H9 (cell line): ENCODE measurements at regions not wholly inside any gene's neighbourhood (a gene's known extent, or its start where the extent isn't known, plus 50 kb on each side); places are given as distances from the start of the nearest gene placed in this dataset.
A peak's percentile ranks its signal among the peaks of the same experiment; 100 is the strongest.

Experiments used
- DNase-seq: peaks from one replicate; pipeline ENCODE4 v3.0.0-alpha.2; 2017
- H2AFZ ChIP-seq: one replicate; pipeline ENCODE4 v1.6.1; 2013; ENCODE audit warnings: mild to moderate bottlenecking, low read length, control low read depth, moderate library complexity
- H2AK5ac ChIP-seq: 2 replicates; pipeline ENCODE4 v1.6.1; 2013; ENCODE audit warnings: low read length, control low read depth, mixed read lengths; ENCODE audit not compliant: insufficient read length
- H2BK120ac ChIP-seq: one replicate; pipeline ENCODE4 v1.6.1; 2013; ENCODE audit warnings: low read depth, mild to moderate bottlenecking, low read length, control low read depth, inconsistent platforms; ENCODE audit not compliant: poor library complexity, severe bottlenecking
- H2BK12ac ChIP-seq: 2 replicates; pipeline ENCODE4 v1.6.1; 2013; ENCODE audit warnings: low read length, control low read depth, mixed read lengths, low read depth; ENCODE audit not compliant: insufficient read length
- H2BK15ac ChIP-seq: 2 replicates; pipeline ENCODE4 v1.6.1; 2013; ENCODE audit warnings: low read depth, low read length, control low read depth
- H2BK20ac ChIP-seq: one replicate; pipeline ENCODE4 v1.6.1; 2013; ENCODE audit warnings: low read depth, mild to moderate bottlenecking, low read length, control low read depth, inconsistent platforms; ENCODE audit not compliant: poor library complexity, severe bottlenecking
- H2BK5ac ChIP-seq: 2 replicates; pipeline ENCODE4 v1.6.1; 2013; ENCODE audit warnings: low read length, control low read depth, mixed read lengths; ENCODE audit not compliant: insufficient read length
- H3K14ac ChIP-seq: 2 replicates; pipeline ENCODE4 v1.6.1; 2013; ENCODE audit warnings: low read length, control low read depth; ENCODE audit not compliant: insufficient read depth
- H3K18ac ChIP-seq: 2 replicates; pipeline ENCODE4 v1.6.1; 2013; ENCODE audit warnings: low read depth, mild to moderate bottlenecking, mixed read lengths, low read length, control low read depth; ENCODE audit not compliant: insufficient read length
- H3K23ac ChIP-seq: 2 replicates; pipeline ENCODE4 v1.6.1; 2013; ENCODE audit warnings: low read length, control low read depth, mixed read lengths, low read depth; ENCODE audit not compliant: insufficient read length
- H3K23me2 ChIP-seq: 2 replicates; pipeline ENCODE4 v1.6.1; 2013; ENCODE audit warnings: low read depth, mild to moderate bottlenecking, mixed read lengths, low read length, control low read depth; ENCODE audit not compliant: insufficient read length, poor library complexity, severe bottlenecking
- H3K27ac ChIP-seq: 2 replicates; pipeline ENCODE4 v1.5.1; 2013; ENCODE audit warnings: low read length, control low read depth, mixed read lengths, low read depth; ENCODE audit not compliant: insufficient read length
- H3K27me3 ChIP-seq: 2 replicates; pipeline ENCODE4 v1.6.1; 2013; ENCODE audit warnings: low read length, control low read depth, inconsistent platforms; ENCODE audit not compliant: insufficient read depth
- H3K4ac ChIP-seq: 2 replicates; pipeline ENCODE4 v1.6.1; 2013; ENCODE audit warnings: low read depth, mild to moderate bottlenecking, control low read depth, inconsistent platforms, low read length, moderate library complexity
- H3K4me1 ChIP-seq: 2 replicates; pipeline ENCODE4 v1.6.1; 2013; ENCODE audit warnings: low read length, control low read depth, inconsistent platforms; ENCODE audit not compliant: insufficient read depth
- H3K4me2 ChIP-seq: 2 replicates; pipeline ENCODE4 v1.6.1; 2013; ENCODE audit warnings: low read length, control low read depth, mixed read lengths; ENCODE audit not compliant: insufficient read length, insufficient read depth
- H3K56ac ChIP-seq: 2 replicates; pipeline ENCODE4 v1.6.1; 2013; ENCODE audit warnings: low read depth, mild to moderate bottlenecking, mixed read lengths, low read length, control low read depth; ENCODE audit not compliant: insufficient read length
- H3K79me1 ChIP-seq: 2 replicates; pipeline ENCODE4 v1.6.1; 2013; ENCODE audit warnings: low read depth, mild to moderate bottlenecking, moderate library complexity, low read length, control low read depth, inconsistent platforms; ENCODE audit not compliant: insufficient read depth, poor library complexity, severe bottlenecking
- H3K79me2 ChIP-seq: 2 replicates; pipeline ENCODE4 v1.6.1; 2013; ENCODE audit warnings: low read length, control low read depth, inconsistent platforms; ENCODE audit not compliant: insufficient read depth
- H3K9ac ChIP-seq: 2 replicates; pipeline ENCODE4 v1.6.1; 2013; ENCODE audit warnings: low read length, control low read depth, mixed read lengths; ENCODE audit not compliant: insufficient read length; ENCODE audit errors: extremely low read depth
- H3K9me3 ChIP-seq: one replicate; pipeline ENCODE4 v1.6.1; 2013; ENCODE audit warnings: low read depth, low read length, inconsistent platforms; ENCODE audit not compliant: control insufficient read depth
- H3T11ph ChIP-seq: one replicate; pipeline ENCODE4 v1.6.1; 2013; ENCODE audit warnings: mild to moderate bottlenecking, low read length, control low read depth, inconsistent platforms
- H4K20me1 ChIP-seq: one replicate; pipeline ENCODE4 v1.6.1; 2013; ENCODE audit not compliant: control insufficient read depth, insufficient read length, insufficient read depth
- H4K5ac ChIP-seq: 2 replicates; pipeline ENCODE4 v1.6.1; 2013; ENCODE audit warnings: low read depth, mild to moderate bottlenecking, mixed read lengths, low read length, control low read depth; ENCODE audit not compliant: insufficient read length
- H4K8ac ChIP-seq: replicated peaks from 2 replicates; pipeline ENCODE4 v1.6.1; 2013; ENCODE audit warnings: low read length, control low read depth, mixed read lengths, low read depth; ENCODE audit not compliant: insufficient read length
- H4K91ac ChIP-seq: 2 replicates; pipeline ENCODE4 v1.6.1; 2013; ENCODE audit warnings: low read depth, mild to moderate bottlenecking, moderate library complexity, mixed read lengths, low read length, control low read depth; ENCODE audit not compliant: insufficient read length
- H3K27ac Mint-ChIP-seq, 3 experiments: 2 replicates in 2 of 3; 3 replicates in 1 of 3; pipeline ENCODE4 v1.8.0; 2020 to 2021; ENCODE audit warnings: mixed read lengths in 3 of 3, mild to moderate bottlenecking in 1 of 3, moderate library complexity in 1 of 3
- H3K27me3 Mint-ChIP-seq: 2 replicates; pipeline ENCODE4 v1.8.0; 2021; ENCODE audit warnings: low read depth, mild to moderate bottlenecking, moderate library complexity, mixed read lengths
- H3K36me3 Mint-ChIP-seq, 3 experiments: 2 replicates in 2 of 3; 3 replicates in 1 of 3; pipeline ENCODE4 v1.8.0; 2020 to 2021; ENCODE audit warnings: low read depth in 3 of 3, mixed read lengths in 3 of 3; ENCODE audit not compliant: insufficient read depth in 1 of 3
- H3K4me1 Mint-ChIP-seq, 2 experiments: 2 replicates each; pipeline ENCODE4 v1.8.0; 2020; ENCODE audit warnings: mixed read lengths in 2 of 2
- H3K4me3 Mint-ChIP-seq, 2 experiments: 2 replicates in 1 of 2; 3 replicates in 1 of 2; pipeline ENCODE4 v1.8.0; 2020 to 2021; ENCODE audit warnings: mild to moderate bottlenecking in 2 of 2, mixed read lengths in 2 of 2, moderate library complexity in 1 of 2
- H3K9me3 Mint-ChIP-seq, 2 experiments: 2 replicates in 1 of 2; 3 replicates in 1 of 2; pipeline ENCODE4 v1.8.0; 2020; ENCODE audit warnings: mild to moderate bottlenecking in 2 of 2, mixed read lengths in 2 of 2, moderate library complexity in 1 of 2
- WGBS: extraction: QIAGEN DNeasy Blood & Tissue Kit; methylation state at CpG from one replicate; pipeline ENCODE4 v1.1.7; 2013; ENCODE audit warnings: missing lambda C conversion rate, low lambda C conversion rate, mixed read lengths; ENCODE audit not compliant: insufficient read length; ENCODE audit errors: extremely low coverage; 5-methylcytosine and 5-hydroxymethylcytosine counted together
- TF ChIP-seq, protein P1 (sequence below): fragments of 200-600 bp; sonication (generic); conservative IDR thresholded peaks from 3 replicates; pipeline ENCODE4 v1.8.0; 2021; ENCODE audit warnings: antibody characterized with exemption, mild to moderate bottlenecking

DNA sequence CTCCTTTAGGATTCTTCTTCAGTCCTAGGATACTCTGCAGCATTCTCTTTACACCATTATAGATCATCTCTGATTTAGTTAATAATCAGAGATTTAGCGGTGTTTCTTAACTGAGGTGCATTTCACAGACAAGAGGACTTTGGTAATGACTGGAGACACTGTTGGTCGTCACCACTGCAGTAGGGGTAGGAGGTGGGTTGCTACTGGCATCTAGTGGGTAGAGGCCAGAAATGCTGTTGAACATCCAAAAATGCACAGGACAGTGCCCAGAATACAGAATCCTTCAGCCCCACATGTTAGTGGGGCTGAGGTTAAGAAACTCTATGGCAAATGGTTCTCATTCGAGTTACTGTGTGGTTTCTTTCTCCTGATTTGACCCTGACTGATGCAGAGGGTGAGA, 80.4 kb upstream of the LMCD1 start:
- TF ChIP-seq, protein P1, sequence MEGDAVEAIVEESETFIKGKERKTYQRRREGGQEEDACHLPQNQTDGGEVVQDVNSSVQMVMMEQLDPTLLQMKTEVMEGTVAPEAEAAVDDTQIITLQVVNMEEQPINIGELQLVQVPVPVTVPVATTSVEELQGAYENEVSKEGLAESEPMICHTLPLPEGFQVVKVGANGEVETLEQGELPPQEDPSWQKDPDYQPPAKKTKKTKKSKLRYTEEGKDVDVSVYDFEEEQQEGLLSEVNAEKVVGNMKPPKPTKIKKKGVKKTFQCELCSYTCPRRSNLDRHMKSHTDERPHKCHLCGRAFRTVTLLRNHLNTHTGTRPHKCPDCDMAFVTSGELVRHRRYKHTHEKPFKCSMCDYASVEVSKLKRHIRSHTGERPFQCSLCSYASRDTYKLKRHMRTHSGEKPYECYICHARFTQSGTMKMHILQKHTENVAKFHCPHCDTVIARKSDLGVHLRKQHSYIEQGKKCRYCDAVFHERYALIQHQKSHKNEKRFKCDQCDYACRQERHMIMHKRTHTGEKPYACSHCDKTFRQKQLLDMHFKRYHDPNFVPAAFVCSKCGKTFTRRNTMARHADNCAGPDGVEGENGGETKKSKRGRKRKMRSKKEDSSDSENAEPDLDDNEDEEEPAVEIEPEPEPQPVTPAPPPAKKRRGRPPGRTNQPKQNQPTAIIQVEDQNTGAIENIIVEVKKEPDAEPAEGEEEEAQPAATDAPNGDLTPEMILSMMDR, result peak; percentile 38; the same call in 2 of the 3 replicates
- DNase-seq, result no peak
- no peak overlapping the region for H2AFZ ChIP-seq
- H4K8ac ChIP-seq, result no peak overlapping the region
- no peaks in the 10 kb centered on the region for H3K27me3 ChIP-seq
- no peak overlapping the region for H3T11ph ChIP-seq
- Mint-ChIP-seq H3K36me3 (peaks cover 11 to 22% (median 15%) of the 10 kb centered on the region in 3 experiments), H3K9me3 (peaks cover 12 to 14% of the 10 kb centered on the region in 2 experiments), H3K4me1 (peaks cover 5 to 6% of the 10 kb centered on the region in 2 experiments; a peak in 3 of 4 replicates), H3K27me3 (no peaks in the 10 kb centered on the region; the same call in 1 of the 2 replicates), H3K4me3 (no peak overlapping the region), H3K27ac (no peak overlapping the region)
- no peak overlapping the region for H3K14ac ChIP-seq
- peaks cover 7% of the 10 kb centered on the region for H3K9me3 ChIP-seq
- H4K20me1 ChIP-seq, result no peaks in the 10 kb centered on the region
- H4K91ac ChIP-seq, result no peak overlapping the region
- no peak overlapping the region for H3K27ac ChIP-seq
- no peak overlapping the region for H3K18ac ChIP-seq
- no peak overlapping the region for H3K9ac ChIP-seq
- no peaks in the 10 kb centered on the region for H3K79me1 ChIP-seq
- H2AK5ac ChIP-seq, result no peak overlapping the region
- no peak overlapping the region for H2BK12ac ChIP-seq
- H3K23ac ChIP-seq, result no peak overlapping the region
- H3K23me2 ChIP-seq, result no peaks in the 10 kb centered on the region
- no peak overlapping the region for H3K4ac ChIP-seq
- H2BK20ac ChIP-seq, result no peak overlapping the region
- H2BK15ac ChIP-seq, result no peak overlapping the region
- no peak overlapping the region for H3K4me2 ChIP-seq
- H4K5ac ChIP-seq, result no peak overlapping the region
- H2BK120ac ChIP-seq, result no peak overlapping the region
- no CpG with 5 or more reads among the region's 3 CpGs for WGBS
- H3K4me1 ChIP-seq, result no peaks in the 10 kb centered on the region
- H3K56ac ChIP-seq, result no peak overlapping the region
- no peak overlapping the region for H2BK5ac ChIP-seq
- H3K79me2 ChIP-seq, result no peaks in the 10 kb centered on the region
